H9 (cell line): ENCODE measurements at regions not wholly inside any gene's neighbourhood (a gene's known extent, or its start where the extent isn't known, plus 50 kb on each side); places are given as distances from the start of the nearest gene placed in this dataset.

Source experiments
- DNase-seq: peaks from one replicate; pipeline ENCODE4 v3.0.0-alpha.2; 2017
- H2AFZ ChIP-seq: one replicate; pipeline ENCODE4 v1.6.1; 2013; ENCODE audit warnings: mild to moderate bottlenecking, low read length, control low read depth, moderate library complexity
- H2AK5ac ChIP-seq: 2 replicates; pipeline ENCODE4 v1.6.1; 2013; ENCODE audit warnings: low read length, control low read depth, mixed read lengths; ENCODE audit not compliant: insufficient read length
- H2BK120ac ChIP-seq: one replicate; pipeline ENCODE4 v1.6.1; 2013; ENCODE audit warnings: low read depth, mild to moderate bottlenecking, low read length, control low read depth, inconsistent platforms; ENCODE audit not compliant: poor library complexity, severe bottlenecking
- H2BK12ac ChIP-seq: 2 replicates; pipeline ENCODE4 v1.6.1; 2013; ENCODE audit warnings: low read length, control low read depth, mixed read lengths, low read depth; ENCODE audit not compliant: insufficient read length
- H2BK15ac ChIP-seq: 2 replicates; pipeline ENCODE4 v1.6.1; 2013; ENCODE audit warnings: low read depth, low read length, control low read depth
- H2BK20ac ChIP-seq: one replicate; pipeline ENCODE4 v1.6.1; 2013; ENCODE audit warnings: low read depth, mild to moderate bottlenecking, low read length, control low read depth, inconsistent platforms; ENCODE audit not compliant: poor library complexity, severe bottlenecking
- H2BK5ac ChIP-seq: 2 replicates; pipeline ENCODE4 v1.6.1; 2013; ENCODE audit warnings: low read length, control low read depth, mixed read lengths; ENCODE audit not compliant: insufficient read length
- H3K14ac ChIP-seq: 2 replicates; pipeline ENCODE4 v1.6.1; 2013; ENCODE audit warnings: low read length, control low read depth; ENCODE audit not compliant: insufficient read depth
- H3K18ac ChIP-seq: 2 replicates; pipeline ENCODE4 v1.6.1; 2013; ENCODE audit warnings: low read depth, mild to moderate bottlenecking, mixed read lengths, low read length, control low read depth; ENCODE audit not compliant: insufficient read length
- H3K23ac ChIP-seq: 2 replicates; pipeline ENCODE4 v1.6.1; 2013; ENCODE audit warnings: low read length, control low read depth, mixed read lengths, low read depth; ENCODE audit not compliant: insufficient read length
- H3K23me2 ChIP-seq: 2 replicates; pipeline ENCODE4 v1.6.1; 2013; ENCODE audit warnings: low read depth, mild to moderate bottlenecking, mixed read lengths, low read length, control low read depth; ENCODE audit not compliant: insufficient read length, poor library complexity, severe bottlenecking
- H3K27ac ChIP-seq: 2 replicates; pipeline ENCODE4 v1.5.1; 2013; ENCODE audit warnings: low read length, control low read depth, mixed read lengths, low read depth; ENCODE audit not compliant: insufficient read length
- H3K27me3 ChIP-seq: 2 replicates; pipeline ENCODE4 v1.6.1; 2013; ENCODE audit warnings: low read length, control low read depth, inconsistent platforms; ENCODE audit not compliant: insufficient read depth
- H3K4ac ChIP-seq: 2 replicates; pipeline ENCODE4 v1.6.1; 2013; ENCODE audit warnings: low read depth, mild to moderate bottlenecking, control low read depth, inconsistent platforms, low read length, moderate library complexity
- H3K4me1 ChIP-seq: 2 replicates; pipeline ENCODE4 v1.6.1; 2013; ENCODE audit warnings: low read length, control low read depth, inconsistent platforms; ENCODE audit not compliant: insufficient read depth
- H3K4me2 ChIP-seq: 2 replicates; pipeline ENCODE4 v1.6.1; 2013; ENCODE audit warnings: low read length, control low read depth, mixed read lengths; ENCODE audit not compliant: insufficient read length, insufficient read depth
- H3K56ac ChIP-seq: 2 replicates; pipeline ENCODE4 v1.6.1; 2013; ENCODE audit warnings: low read depth, mild to moderate bottlenecking, mixed read lengths, low read length, control low read depth; ENCODE audit not compliant: insufficient read length
- H3K79me1 ChIP-seq: 2 replicates; pipeline ENCODE4 v1.6.1; 2013; ENCODE audit warnings: low read depth, mild to moderate bottlenecking, moderate library complexity, low read length, control low read depth, inconsistent platforms; ENCODE audit not compliant: insufficient read depth, poor library complexity, severe bottlenecking
- H3K79me2 ChIP-seq: 2 replicates; pipeline ENCODE4 v1.6.1; 2013; ENCODE audit warnings: low read length, control low read depth, inconsistent platforms; ENCODE audit not compliant: insufficient read depth
- H3K9ac ChIP-seq: 2 replicates; pipeline ENCODE4 v1.6.1; 2013; ENCODE audit warnings: low read length, control low read depth, mixed read lengths; ENCODE audit not compliant: insufficient read length; ENCODE audit errors: extremely low read depth
- H3K9me3 ChIP-seq: one replicate; pipeline ENCODE4 v1.6.1; 2013; ENCODE audit warnings: low read depth, low read length, inconsistent platforms; ENCODE audit not compliant: control insufficient read depth
- H3T11ph ChIP-seq: one replicate; pipeline ENCODE4 v1.6.1; 2013; ENCODE audit warnings: mild to moderate bottlenecking, low read length, control low read depth, inconsistent platforms
- H4K20me1 ChIP-seq: one replicate; pipeline ENCODE4 v1.6.1; 2013; ENCODE audit not compliant: control insufficient read depth, insufficient read length, insufficient read depth
- H4K5ac ChIP-seq: 2 replicates; pipeline ENCODE4 v1.6.1; 2013; ENCODE audit warnings: low read depth, mild to moderate bottlenecking, mixed read lengths, low read length, control low read depth; ENCODE audit not compliant: insufficient read length
- H4K8ac ChIP-seq: replicated peaks from 2 replicates; pipeline ENCODE4 v1.6.1; 2013; ENCODE audit warnings: low read length, control low read depth, mixed read lengths, low read depth; ENCODE audit not compliant: insufficient read length
- H4K91ac ChIP-seq: 2 replicates; pipeline ENCODE4 v1.6.1; 2013; ENCODE audit warnings: low read depth, mild to moderate bottlenecking, moderate library complexity, mixed read lengths, low read length, control low read depth; ENCODE audit not compliant: insufficient read length
- H3K27ac Mint-ChIP-seq, 3 experiments: 2 replicates in 2 of 3; 3 replicates in 1 of 3; pipeline ENCODE4 v1.8.0; 2020 to 2021; ENCODE audit warnings: mixed read lengths in 3 of 3, mild to moderate bottlenecking in 1 of 3, moderate library complexity in 1 of 3
- H3K27me3 Mint-ChIP-seq: 2 replicates; pipeline ENCODE4 v1.8.0; 2021; ENCODE audit warnings: low read depth, mild to moderate bottlenecking, moderate library complexity, mixed read lengths
- H3K36me3 Mint-ChIP-seq, 3 experiments: 2 replicates in 2 of 3; 3 replicates in 1 of 3; pipeline ENCODE4 v1.8.0; 2020 to 2021; ENCODE audit warnings: low read depth in 3 of 3, mixed read lengths in 3 of 3; ENCODE audit not compliant: insufficient read depth in 1 of 3
- H3K4me1 Mint-ChIP-seq, 2 experiments: 2 replicates each; pipeline ENCODE4 v1.8.0; 2020; ENCODE audit warnings: mixed read lengths in 2 of 2
- H3K4me3 Mint-ChIP-seq, 2 experiments: 2 replicates in 1 of 2; 3 replicates in 1 of 2; pipeline ENCODE4 v1.8.0; 2020 to 2021; ENCODE audit warnings: mild to moderate bottlenecking in 2 of 2, mixed read lengths in 2 of 2, moderate library complexity in 1 of 2
- H3K9me3 Mint-ChIP-seq, 2 experiments: 2 replicates in 1 of 2; 3 replicates in 1 of 2; pipeline ENCODE4 v1.8.0; 2020; ENCODE audit warnings: mild to moderate bottlenecking in 2 of 2, mixed read lengths in 2 of 2, moderate library complexity in 1 of 2
- WGBS: extraction: QIAGEN DNeasy Blood & Tissue Kit; methylation state at CpG from one replicate; pipeline ENCODE4 v1.1.7; 2013; ENCODE audit warnings: missing lambda C conversion rate, low lambda C conversion rate, mixed read lengths; ENCODE audit not compliant: insufficient read length; ENCODE audit errors: extremely low coverage; 5-methylcytosine and 5-hydroxymethylcytosine counted together
- TF ChIP-seq, protein P1 (sequence below): fragments of 200-600 bp; sonication (generic); conservative IDR thresholded peaks from 3 replicates; pipeline ENCODE4 v1.8.0; 2021; ENCODE audit warnings: antibody characterized with exemption, mild to moderate bottlenecking

- H3K56ac ChIP-seq, result no peak overlapping the region
- H4K5ac ChIP-seq, result no peak overlapping the region
- Mint-ChIP-seq H3K4me1 (peaks cover 26 to 29% of the 10 kb centered on the region in 2 experiments), H3K36me3 (peaks cover 0 to 9% (median 0%) of the 10 kb centered on the region in 3 experiments; a peak in 3 of 7 replicates), H3K27ac (no peak overlapping the region), H3K27me3 (no peaks in the 10 kb centered on the region; the same call in 1 of the 2 replicates), H3K4me3 (no peak overlapping the region), H3K9me3 (peaks cover 3 to 7% of the 10 kb centered on the region in 2 experiments; a peak in 3 of 5 replicates)
- no peak overlapping the region for H2AK5ac ChIP-seq
- no peaks in the 10 kb centered on the region for H3K9me3 ChIP-seq
- no peaks in the 10 kb centered on the region for H4K20me1 ChIP-seq
- no peak overlapping the region for H3K4ac ChIP-seq
- no peak overlapping the region for H2BK5ac ChIP-seq
- no peak overlapping the region for H3K4me2 ChIP-seq
- no peaks in the 10 kb centered on the region for H3K79me1 ChIP-seq
- H2BK15ac ChIP-seq, result no peak overlapping the region
- H2BK120ac ChIP-seq, result no peak overlapping the region
- no peak overlapping the region for H3K18ac ChIP-seq
- no CpG with 5 or more reads among the region's 2 CpGs for WGBS
- no peak overlapping the region for H3K9ac ChIP-seq
- H3K4me1 ChIP-seq, result peaks cover 10% of the 10 kb centered on the region; the same call in 1 of the 2 replicates
- H4K91ac ChIP-seq, result no peak overlapping the region
- H3K27me3 ChIP-seq, result no peaks in the 10 kb centered on the region
- no peak overlapping the region for H3K23ac ChIP-seq
- no peak for DNase-seq
- no peak overlapping the region for H3T11ph ChIP-seq
- no peaks in the 10 kb centered on the region for H3K23me2 ChIP-seq
- H3K14ac ChIP-seq, result no peak overlapping the region
- H2BK20ac ChIP-seq, result no peak overlapping the region
- no peak overlapping the region for H2AFZ ChIP-seq
- no peak overlapping the region for H4K8ac ChIP-seq
- H2BK12ac ChIP-seq, result no peak overlapping the region
- H3K27ac ChIP-seq, result no peak overlapping the region
- TF ChIP-seq, protein P1, sequence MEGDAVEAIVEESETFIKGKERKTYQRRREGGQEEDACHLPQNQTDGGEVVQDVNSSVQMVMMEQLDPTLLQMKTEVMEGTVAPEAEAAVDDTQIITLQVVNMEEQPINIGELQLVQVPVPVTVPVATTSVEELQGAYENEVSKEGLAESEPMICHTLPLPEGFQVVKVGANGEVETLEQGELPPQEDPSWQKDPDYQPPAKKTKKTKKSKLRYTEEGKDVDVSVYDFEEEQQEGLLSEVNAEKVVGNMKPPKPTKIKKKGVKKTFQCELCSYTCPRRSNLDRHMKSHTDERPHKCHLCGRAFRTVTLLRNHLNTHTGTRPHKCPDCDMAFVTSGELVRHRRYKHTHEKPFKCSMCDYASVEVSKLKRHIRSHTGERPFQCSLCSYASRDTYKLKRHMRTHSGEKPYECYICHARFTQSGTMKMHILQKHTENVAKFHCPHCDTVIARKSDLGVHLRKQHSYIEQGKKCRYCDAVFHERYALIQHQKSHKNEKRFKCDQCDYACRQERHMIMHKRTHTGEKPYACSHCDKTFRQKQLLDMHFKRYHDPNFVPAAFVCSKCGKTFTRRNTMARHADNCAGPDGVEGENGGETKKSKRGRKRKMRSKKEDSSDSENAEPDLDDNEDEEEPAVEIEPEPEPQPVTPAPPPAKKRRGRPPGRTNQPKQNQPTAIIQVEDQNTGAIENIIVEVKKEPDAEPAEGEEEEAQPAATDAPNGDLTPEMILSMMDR, result no peak
- no peaks in the 10 kb centered on the region for H3K79me2 ChIP-seq
Measured at GRCh38 chr2:63776382-63776781, 65.3 kb upstream of the UGP2 start.
